ENCODE measurements at regions not wholly inside any gene's neighbourhood (a gene's known extent, or its start where the extent isn't known, plus 50 kb on each side); places are given as distances from the start of the nearest gene placed in this dataset.

GRCh38 chr10:113326160-113327111, 226.4 kb upstream of the HABP2 start:
- peak; percentile 45 for DNase-seq (ENCODE audit: low spot score)

- no peak for DNase-seq (ENCODE audit: low spot score)
These were observed 223.7 kb upstream of the HABP2 start for GRCh38 chr10:113329121-113329596.

- DNase-seq (ENCODE audit: low spot score) = no peak
These were observed 220.9 kb upstream of the HABP2 start for GRCh38 chr10:113331961-113332360.

GRCh38 chr10:113333313-113333712, 219.5 kb upstream of the HABP2 start:
- no peak for DNase-seq (ENCODE audit: low spot score)

- DNase-seq (ENCODE audit: low spot score) = no peak
These were observed 217.3 kb upstream of the HABP2 start for GRCh38 chr10:113335592-113335991.

- no peak for DNase-seq (ENCODE audit: low spot score)
These were observed 216.2 kb upstream of the HABP2 start for GRCh38 chr10:113336549-113337130.

- no peak for DNase-seq (ENCODE audit: low spot score)
These were observed 215.7 kb upstream of the HABP2 start for GRCh38 chr10:113337142-113337541.

- DNase-seq (ENCODE audit: low spot score) = no peak
These were observed 213.7 kb upstream of the HABP2 start for GRCh38 chr10:113339121-113339520.

- no peak for DNase-seq (ENCODE audit: low spot score)
These were observed 212.6 kb upstream of the HABP2 start for GRCh38 chr10:113340282-113340681.

- DNase-seq (ENCODE audit: low spot score) = peak; percentile 53
These were observed 211.7 kb upstream of the HABP2 start for GRCh38 chr10:113341138-113341537.

- no peak for DNase-seq (ENCODE audit: low spot score)
These were observed 206.8 kb upstream of the HABP2 start for GRCh38 chr10:113345826-113346624.

- DNase-seq (ENCODE audit: low spot score) = no peak
These were observed 205.3 kb upstream of the HABP2 start for GRCh38 chr10:113347508-113347907.

GRCh38 chr10:113348694-113349093, 204.2 kb upstream of the HABP2 start:
- no peak for DNase-seq (ENCODE audit: low spot score)

GRCh38 chr10:113350311-113351040, 202.4 kb upstream of the HABP2 start:
- DNase-seq (ENCODE audit: low spot score) = no peak

GRCh38 chr10:113354711-113355110, 198.1 kb upstream of the HABP2 start:
- no peak for DNase-seq (ENCODE audit: low spot score)

GRCh38 chr10:113356794-113357680, 195.8 kb upstream of the HABP2 start:
- DNase-seq (ENCODE audit: low spot score) = no peak

- DNase-seq (ENCODE audit: low spot score) = no peak
These were observed 195.1 kb upstream of the HABP2 start for GRCh38 chr10:113357681-113358300.

- no peak for DNase-seq (ENCODE audit: low spot score)
These were observed 193.2 kb upstream of the HABP2 start for GRCh38 chr10:113359655-113360054.

GRCh38 chr10:113360870-113361269, 192.0 kb upstream of the HABP2 start:
- no peak for DNase-seq (ENCODE audit: low spot score)

- DNase-seq (ENCODE audit: low spot score) = peak; percentile 52
These were observed 190.2 kb upstream of the HABP2 start for GRCh38 chr10:113362645-113363091.

Data from ureter (tissue), 1 donor.